ENCODE measurements at regions not wholly inside any gene's neighbourhood (a gene's known extent, or its start where the extent isn't known, plus 50 kb on each side); places are given as distances from the start of the nearest gene placed in this dataset.
A peak's percentile ranks its signal among the peaks of the same experiment; 100 is the strongest.

GRCh38 chr16:17585449-17586074 lies 114.8 kb upstream of the XYLT1 start:
- ChIA-PET POLR2A (ENCODE audit: low non-redundant PET) (no interaction called here), CTCF (no interaction called here)
- DNase-seq (ENCODE audit: low spot score), result no peak
- H3K27ac ChIP-seq, result no peak overlapping the region
- no peak for TF ChIP-seq CTCF (conservative IDR thresholded peaks at IDR 0.05; ENCODE audit: low read depth)

- H3K27ac ChIP-seq, result no peak overlapping the region
- peak; percentile 65 for TF ChIP-seq CTCF (conservative IDR thresholded peaks at IDR 0.05; ENCODE audit: low read depth)
- DNase-seq (ENCODE audit: low spot score), result peak; percentile 78
- POLR2A ChIA-PET (ENCODE audit: low non-redundant PET), result no interaction called here
- CTCF ChIA-PET, result interaction anchor here (0.5 to 1.9 kb wide), 15 partner anchors 8 to 603 kb away, joined by 3 to 15 read pairs (median 4); no protein-coding TSS in a partner anchor
These were observed 108.5 kb upstream of the XYLT1 start for GRCh38 chr16:17578981-17579874.

- TF ChIP-seq CTCF (conservative IDR thresholded peaks at IDR 0.05; ENCODE audit: low read depth), result no peak
- no peak for DNase-seq (ENCODE audit: low spot score)
- POLR2A ChIA-PET (ENCODE audit: low non-redundant PET), result no interaction called here
- CTCF ChIA-PET, result interaction anchor here (0.6 kb wide), 1 partner anchor 457 kb away, joined by 3 read pairs; no protein-coding TSS in a partner anchor
- H3K27ac ChIP-seq, result no peak overlapping the region
These were observed 103.5 kb upstream of the XYLT1 start for GRCh38 chr16:17574256-17574655.

GRCh38 chr16:17572145-17572544 lies 101.4 kb upstream of the XYLT1 start:
- no peak for TF ChIP-seq CTCF (conservative IDR thresholded peaks at IDR 0.05; ENCODE audit: low read depth)
- ChIA-PET CTCF (interaction anchor here (0.6 kb wide), 1 partner anchor 284 kb away, joined by 4 read pairs; no protein-coding TSS in a partner anchor), POLR2A (ENCODE audit: low non-redundant PET) (no interaction called here)
- H3K27ac ChIP-seq, result no peak overlapping the region
- DNase-seq (ENCODE audit: low spot score), result peak; percentile 30

GRCh38 chr16:17571499-17572093 lies 100.8 kb upstream of the XYLT1 start:
- no peak overlapping the region for H3K27ac ChIP-seq
- ChIA-PET POLR2A (ENCODE audit: low non-redundant PET) (no interaction called here), CTCF (interaction anchor here (0.6 to 0.8 kb wide), 2 partner anchors 7 to 284 kb away, joined by 3 to 4 read pairs; no protein-coding TSS in a partner anchor)
- peak; percentile 80 for DNase-seq (ENCODE audit: low spot score)
- TF ChIP-seq CTCF (conservative IDR thresholded peaks at IDR 0.05; ENCODE audit: low read depth), result no peak

- ChIA-PET CTCF (no interaction called here), POLR2A (ENCODE audit: low non-redundant PET) (no interaction called here)
- no peak for TF ChIP-seq CTCF (conservative IDR thresholded peaks at IDR 0.05; ENCODE audit: low read depth)
- no peak for DNase-seq (ENCODE audit: low spot score)
- no peak overlapping the region for H3K27ac ChIP-seq
These were observed 97.5 kb upstream of the XYLT1 start for GRCh38 chr16:17568239-17568638.

All from RWPE1 (cell line).